ENCODE measurements at regions not wholly inside any gene's neighbourhood (a gene's known extent, or its start where the extent isn't known, plus 50 kb on each side); places are given as distances from the start of the nearest gene placed in this dataset.

- TF ChIP-seq POLR2A (IDR thresholded peaks at IDR 0.05) = no peak
- TF ChIP-seq, protein P1, sequence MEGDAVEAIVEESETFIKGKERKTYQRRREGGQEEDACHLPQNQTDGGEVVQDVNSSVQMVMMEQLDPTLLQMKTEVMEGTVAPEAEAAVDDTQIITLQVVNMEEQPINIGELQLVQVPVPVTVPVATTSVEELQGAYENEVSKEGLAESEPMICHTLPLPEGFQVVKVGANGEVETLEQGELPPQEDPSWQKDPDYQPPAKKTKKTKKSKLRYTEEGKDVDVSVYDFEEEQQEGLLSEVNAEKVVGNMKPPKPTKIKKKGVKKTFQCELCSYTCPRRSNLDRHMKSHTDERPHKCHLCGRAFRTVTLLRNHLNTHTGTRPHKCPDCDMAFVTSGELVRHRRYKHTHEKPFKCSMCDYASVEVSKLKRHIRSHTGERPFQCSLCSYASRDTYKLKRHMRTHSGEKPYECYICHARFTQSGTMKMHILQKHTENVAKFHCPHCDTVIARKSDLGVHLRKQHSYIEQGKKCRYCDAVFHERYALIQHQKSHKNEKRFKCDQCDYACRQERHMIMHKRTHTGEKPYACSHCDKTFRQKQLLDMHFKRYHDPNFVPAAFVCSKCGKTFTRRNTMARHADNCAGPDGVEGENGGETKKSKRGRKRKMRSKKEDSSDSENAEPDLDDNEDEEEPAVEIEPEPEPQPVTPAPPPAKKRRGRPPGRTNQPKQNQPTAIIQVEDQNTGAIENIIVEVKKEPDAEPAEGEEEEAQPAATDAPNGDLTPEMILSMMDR (IDR thresholded peaks at IDR 0.05) = no peak
These were observed 90.7 kb upstream of the BACH2 start for GRCh38 chr6:90387383-90387775.
